ENCODE measurements at regions not wholly inside any gene's neighbourhood (a gene's known extent, or its start where the extent isn't known, plus 50 kb on each side); places are given as distances from the start of the nearest gene placed in this dataset.

- TF ChIP-seq CTCF (optimal IDR thresholded peaks at IDR 0.05 in 1 of 3, IDR thresholded peaks at IDR 0.05 in 1 of 3, conservative IDR thresholded peaks at IDR 0.05 in 1 of 3; ENCODE audit: extremely low read depth in 1 of 3, insufficient read depth in 2 of 3, low read length in 3 of 3) (no peak), EZH2 (IDR thresholded peaks at IDR 0.05; ENCODE audit: low read length) (no peak)
Measured at GRCh38 chr2:150358468-150358807, 129.0 kb downstream of the RND3 start.

Data from keratinocyte (primary cell).